CD4-positive, alpha-beta memory T cell (primary cell): ENCODE measurements at regions not wholly inside any gene's neighbourhood (a gene's known extent, or its start where the extent isn't known, plus 50 kb on each side); places are given as distances from the start of the nearest gene placed in this dataset.

Experiments
- CTCF ChIA-PET: fragments of 350-600 bp; sonication (Branson Sonifier 250); formaldehyde crosslinking; loops from one replicate; lab custom pipeline; 2021; ENCODE audit warnings: inconsistent platforms; ENCODE audit not compliant: partially characterized antibody; lab: Charles Lee
- POLR2A ChIA-PET: fragments of 350-600 bp; sonication (Branson Sonifier 250); formaldehyde crosslinking; loops from one replicate; lab custom pipeline; 2021; ENCODE audit not compliant: partially characterized antibody; lab: Charles Lee
- DNase-seq, 5 donors: peaks; one replicate each; pipeline versions ENCODE4 v3.0.0 to v3.0.0-alpha.2; 2020 to 2022; ENCODE audit warnings: mixed read lengths in 1 of 5
- H3K27ac ChIP-seq: one replicate; pipeline ENCODE4 v1.7.0; 2013; ENCODE audit warnings: low read depth, low read length
- H3K27me3 ChIP-seq: 2 replicates; pipeline ENCODE4 v1.7.0; 2013; ENCODE audit warnings: mild to moderate bottlenecking, low read length, moderate library complexity; ENCODE audit not compliant: insufficient read depth
- H3K36me3 ChIP-seq: 2 replicates; pipeline ENCODE4 v1.7.0; 2013; ENCODE audit warnings: mild to moderate bottlenecking, low read length, moderate library complexity; ENCODE audit not compliant: insufficient read depth
- H3K4me1 ChIP-seq: 2 replicates; pipeline ENCODE4 v1.7.0; 2013; ENCODE audit warnings: mild to moderate bottlenecking, low read length, moderate library complexity; ENCODE audit not compliant: insufficient read depth
- H3K4me3 ChIP-seq, 2 donors: one replicate each; pipeline ENCODE4 v1.7.0; 2013; ENCODE audit warnings: low read length in 2 of 2, mild to moderate bottlenecking in 1 of 2
- H3K9me3 ChIP-seq, 2 donors: one replicate each; pipeline ENCODE4 v1.7.0; 2013; ENCODE audit warnings: low read length in 2 of 2, control low read depth in 1 of 2; ENCODE audit not compliant: control insufficient read depth in 1 of 2
- H3K27ac Mint-ChIP-seq, 7 donors: one replicate each; pipeline ENCODE4 v1.8.0; 2020 to 2021; ENCODE audit warnings: mixed read lengths in 7 of 7, mild to moderate bottlenecking in 6 of 7, inconsistent platforms in 3 of 7, moderate library complexity in 3 of 7
- H3K27me3 Mint-ChIP-seq, 2 donors: one replicate each; pipeline ENCODE4 v1.8.0; 2020 to 2021; ENCODE audit warnings: mixed read lengths in 2 of 2
- H3K36me3 Mint-ChIP-seq, 2 donors: one replicate each; pipeline ENCODE4 v1.8.0; 2020 to 2021; ENCODE audit warnings: mixed read lengths in 2 of 2, inconsistent platforms in 1 of 2, mild to moderate bottlenecking in 1 of 2
- H3K4me1 Mint-ChIP-seq, 4 donors: one replicate each; pipeline ENCODE4 v1.8.0; 2020 to 2021; ENCODE audit warnings: mixed read lengths in 4 of 4, mild to moderate bottlenecking in 1 of 4
- H3K4me3 Mint-ChIP-seq, 8 donors: one replicate each; pipeline ENCODE4 v1.8.0; 2020 to 2021; ENCODE audit warnings: mixed read lengths in 8 of 8, mild to moderate bottlenecking in 7 of 8, moderate library complexity in 6 of 8, inconsistent platforms in 3 of 8
- H3K9me3 Mint-ChIP-seq, 8 donors: one replicate each; pipeline ENCODE4 v1.8.0; 2020 to 2021; ENCODE audit warnings: mixed read lengths in 8 of 8, mild to moderate bottlenecking in 5 of 8, inconsistent platforms in 3 of 8, moderate library complexity in 1 of 8
- intact Hi-C: fragments of 100-400 bp; cut with micrococcal nuclease; formaldehyde crosslinking; loops from one replicate; pipeline ENCODE4 v1.15.1; 2023

DNA sequence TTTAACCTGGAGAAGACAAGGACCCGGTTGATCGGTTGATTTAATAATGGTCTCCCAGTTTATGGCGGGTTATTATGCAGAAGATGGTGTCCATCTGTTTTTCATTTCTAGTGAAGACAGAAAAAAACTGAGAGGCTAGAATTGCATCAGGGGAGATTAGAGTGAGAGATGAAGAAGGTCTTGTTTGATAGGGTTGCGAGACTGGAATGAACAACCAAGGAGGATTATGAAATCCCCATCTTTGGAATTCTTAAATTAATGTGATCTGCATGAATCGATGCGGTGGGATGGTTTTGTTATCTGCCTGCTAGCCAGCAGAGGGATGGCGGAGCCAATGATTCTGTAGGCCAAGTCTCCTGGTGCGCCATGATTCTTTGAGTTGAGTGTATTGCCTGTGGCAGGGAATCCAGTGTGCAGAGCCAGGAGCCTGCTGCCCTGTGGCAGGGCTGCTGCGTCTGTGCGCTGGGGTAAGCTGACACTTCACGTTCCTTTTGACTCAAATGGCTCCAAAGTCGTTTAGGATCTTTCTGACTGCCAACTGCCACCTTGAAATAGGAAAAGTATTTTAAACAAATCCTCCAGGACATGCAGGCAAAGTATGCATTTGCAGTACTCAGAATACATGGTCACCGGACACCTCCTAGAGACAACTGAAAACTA is 200.1 kb downstream of the CLIC5 start:
- peaks cover 0 to 5% of the 10 kb centered on the region in 2 donors for H3K36me3 Mint-ChIP-seq
- no peaks in the 10 kb centered on the region for H3K4me1 Mint-ChIP-seq
- H3K9me3 Mint-ChIP-seq: peaks cover 0 to 7% (median 0%) of the 10 kb centered on the region in 8 donors
- no peaks in the 10 kb centered on the region for H3K9me3 ChIP-seq
- peaks cover 4 to 16% of the 10 kb centered on the region in 2 donors for H3K27me3 Mint-ChIP-seq
- no peaks in the 10 kb centered on the region for H3K4me1 ChIP-seq
- H3K27me3 ChIP-seq: no peaks in the 10 kb centered on the region
- no peak overlapping the region for H3K27ac ChIP-seq
- ChIA-PET POLR2A (no interaction called here), CTCF (no interaction called here)
- intact Hi-C loops: no loop called here
- H3K4me3 Mint-ChIP-seq: no peak overlapping the region
- H3K36me3 ChIP-seq: no peaks in the 10 kb centered on the region
- H3K27ac Mint-ChIP-seq: no peak overlapping the region
- H3K4me3 ChIP-seq: no peak overlapping the region
- DNase-seq: no peak

GRCh38 chr6:45814772-45815171 is 200.9 kb downstream of the CLIC5 start:
- CTCF ChIA-PET: no interaction called here

GRCh38 chr6:45813943-45814342 is 201.7 kb downstream of the CLIC5 start:
- Histone ChIP-seq H3K27ac (no peak overlapping the region), H3K27me3 (no peaks in the 10 kb centered on the region), H3K36me3 (no peaks in the 10 kb centered on the region), H3K4me1 (no peaks in the 10 kb centered on the region), H3K9me3 (no peaks in the 10 kb centered on the region), H3K4me3 (no peak overlapping the region)
- H3K9me3 Mint-ChIP-seq: peaks cover 0 to 7% (median 0%) of the 10 kb centered on the region in 8 donors
- no peaks in the 10 kb centered on the region for H3K4me1 Mint-ChIP-seq
- no peak for DNase-seq
- H3K4me3 Mint-ChIP-seq: no peak overlapping the region
- peaks cover 0 to 5% of the 10 kb centered on the region in 2 donors for H3K36me3 Mint-ChIP-seq
- CTCF ChIA-PET: no interaction called here
- H3K27ac Mint-ChIP-seq: no peak overlapping the region
- intact Hi-C loops: no loop called here
- POLR2A ChIA-PET: no interaction called here
- peaks cover 4 to 16% of the 10 kb centered on the region in 2 donors for H3K27me3 Mint-ChIP-seq

More at GRCh38 chr6:45814772-45815171, 200.9 kb downstream of the CLIC5 start:
- Mint-ChIP-seq H3K27me3 (peaks cover 4 to 16% of the 10 kb centered on the region in 2 donors), H3K4me1 (no peaks in the 10 kb centered on the region), H3K9me3 (peaks cover 0 to 7% (median 0%) of the 10 kb centered on the region in 8 donors), H3K27ac (no peak overlapping the region), H3K4me3 (no peak overlapping the region), H3K36me3 (peaks cover 0 to 5% of the 10 kb centered on the region in 2 donors)
- Histone ChIP-seq H3K4me3 (no peak overlapping the region), H3K36me3 (no peaks in the 10 kb centered on the region), H3K27ac (no peak overlapping the region), H3K4me1 (no peaks in the 10 kb centered on the region), H3K27me3 (no peaks in the 10 kb centered on the region), H3K9me3 (no peaks in the 10 kb centered on the region)
- POLR2A ChIA-PET: no interaction called here
- intact Hi-C loops: no loop called here
- no peak for DNase-seq

GRCh38 chr6:45812922-45813321 is 202.7 kb downstream of the CLIC5 start:
- no peak overlapping the region for H3K4me3 Mint-ChIP-seq
- H3K4me1 Mint-ChIP-seq: no peaks in the 10 kb centered on the region
- Histone ChIP-seq H3K4me3 (no peak overlapping the region), H3K4me1 (no peaks in the 10 kb centered on the region), H3K9me3 (no peaks in the 10 kb centered on the region), H3K27ac (no peak overlapping the region), H3K27me3 (no peaks in the 10 kb centered on the region), H3K36me3 (no peaks in the 10 kb centered on the region)
- H3K36me3 Mint-ChIP-seq: no peaks in the 10 kb centered on the region
- intact Hi-C loops: no loop called here
- ChIA-PET CTCF (no interaction called here), POLR2A (no interaction called here)
- no peak overlapping the region for H3K27ac Mint-ChIP-seq
- H3K27me3 Mint-ChIP-seq: peaks cover 4 to 16% of the 10 kb centered on the region in 2 donors
- H3K9me3 Mint-ChIP-seq: peaks cover 0 to 7% (median 0%) of the 10 kb centered on the region in 8 donors
- DNase-seq: no peak

- no peaks in the 10 kb centered on the region for H3K9me3 ChIP-seq
- Mint-ChIP-seq H3K4me1 (no peaks in the 10 kb centered on the region), H3K27ac (no peak overlapping the region), H3K4me3 (no peak overlapping the region), H3K9me3 (no peaks in the 10 kb centered on the region), H3K36me3 (no peaks in the 10 kb centered on the region), H3K27me3 (peaks cover 4 to 11% of the 10 kb centered on the region in 2 donors)
- ChIA-PET CTCF (no interaction called here), POLR2A (no interaction called here)
- H3K36me3 ChIP-seq: no peaks in the 10 kb centered on the region
- no peak overlapping the region for H3K27ac ChIP-seq
- H3K4me1 ChIP-seq: no peaks in the 10 kb centered on the region
- intact Hi-C loops: no loop called here
- H3K27me3 ChIP-seq: no peaks in the 10 kb centered on the region
- no peak overlapping the region for H3K4me3 ChIP-seq
- no peak for DNase-seq
These were observed 206.7 kb downstream of the CLIC5 start for GRCh38 chr6:45808917-45809316.

GRCh38 chr6:45808042-45808645 is 207.5 kb downstream of the CLIC5 start:
- H3K27ac Mint-ChIP-seq: no peak overlapping the region
- CTCF ChIA-PET: no interaction called here

DNA sequence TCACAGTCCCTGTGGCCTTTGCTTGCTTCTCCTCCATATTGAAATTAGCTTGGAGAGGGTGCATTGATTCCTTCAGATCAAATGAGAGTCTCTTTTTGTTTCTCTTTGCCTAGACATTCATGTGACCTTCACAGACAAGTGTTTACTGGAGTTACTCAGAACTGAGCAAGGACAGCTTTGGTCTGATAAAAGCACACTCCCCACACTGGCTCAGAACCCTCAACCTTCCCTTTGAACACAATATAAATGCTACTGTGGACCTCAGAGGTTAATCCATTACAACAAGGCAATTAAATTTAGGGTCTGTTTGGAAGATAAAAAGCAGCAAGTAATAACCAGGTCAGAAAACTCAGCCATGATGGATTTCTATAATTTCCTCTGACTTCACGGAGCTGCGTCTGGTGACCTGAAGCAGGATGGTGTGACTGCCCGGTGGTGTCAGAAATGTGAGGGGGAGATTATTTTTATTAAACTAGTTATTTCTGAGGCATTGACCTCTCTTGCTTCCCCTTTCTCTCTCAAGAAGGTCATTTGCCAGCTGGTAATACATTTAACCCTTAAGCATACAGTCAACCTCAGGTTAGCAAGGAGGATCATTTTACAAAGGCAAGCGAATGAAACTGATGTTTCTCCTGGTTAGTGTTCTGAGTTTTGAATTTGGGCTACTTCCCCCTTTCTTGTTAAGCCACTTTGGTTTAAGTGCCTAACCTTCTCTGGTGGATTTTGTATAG is 208.2 kb downstream of the CLIC5 start:
- ChIA-PET CTCF (no interaction called here), POLR2A (no interaction called here)
- H3K36me3 Mint-ChIP-seq: no peaks in the 10 kb centered on the region
- H3K9me3 Mint-ChIP-seq: no peaks in the 10 kb centered on the region
- H3K27ac ChIP-seq: no peak overlapping the region
- no peaks in the 10 kb centered on the region for H3K9me3 ChIP-seq
- DNase-seq: no peak
- H3K4me3 Mint-ChIP-seq: no peak overlapping the region
- H3K4me1 Mint-ChIP-seq: no peaks in the 10 kb centered on the region
- no peaks in the 10 kb centered on the region for H3K4me1 ChIP-seq
- no peak overlapping the region for H3K4me3 ChIP-seq
- intact Hi-C loops: no loop called here
- no peaks in the 10 kb centered on the region for H3K36me3 ChIP-seq
- H3K27ac Mint-ChIP-seq: no peak overlapping the region
- peaks cover 4 to 7% of the 10 kb centered on the region in 2 donors for H3K27me3 Mint-ChIP-seq
- no peaks in the 10 kb centered on the region for H3K27me3 ChIP-seq

More at GRCh38 chr6:45808042-45808645, 207.5 kb downstream of the CLIC5 start:
- H3K9me3 ChIP-seq: no peaks in the 10 kb centered on the region
- H3K27ac ChIP-seq: no peak overlapping the region
- H3K4me1 ChIP-seq: no peaks in the 10 kb centered on the region
- H3K9me3 Mint-ChIP-seq: no peaks in the 10 kb centered on the region
- DNase-seq: no peak
- intact Hi-C loops: no loop called here
- no peaks in the 10 kb centered on the region for H3K36me3 Mint-ChIP-seq
- no peak overlapping the region for H3K4me3 ChIP-seq
- H3K27me3 Mint-ChIP-seq: peaks cover 4 to 11% of the 10 kb centered on the region in 2 donors
- no peak overlapping the region for H3K4me3 Mint-ChIP-seq
- no peaks in the 10 kb centered on the region for H3K27me3 ChIP-seq
- POLR2A ChIA-PET: no interaction called here
- no peaks in the 10 kb centered on the region for H3K4me1 Mint-ChIP-seq
- no peaks in the 10 kb centered on the region for H3K36me3 ChIP-seq
